HEK293T (cell line): ENCODE measurements at regions not wholly inside any gene's neighbourhood (a gene's known extent, or its start where the extent isn't known, plus 50 kb on each side); places are given as distances from the start of the nearest gene placed in this dataset.

Experiments used
- CTCF ChIA-PET: fragments of 350-600 bp; formaldehyde crosslinking; extraction: SDS; loops from one replicate; lab custom pipeline; 2021; ENCODE audit warnings: antibody characterized with exemption, inconsistent platforms; lab: Yijun Ruan, JAX
- POLR2A ChIA-PET: fragments of 350-600 bp; formaldehyde crosslinking; extraction: SDS; loops from one replicate; lab custom pipeline; 2020; ENCODE audit warnings: antibody characterized with exemption, inconsistent platforms; lab: Yijun Ruan, JAX
- DNase-seq: peaks from one replicate; pipeline ENCODE4 v3.0.0; 2012; ENCODE audit warnings: mixed read lengths; ENCODE audit errors: extremely low spot score
- ARNT ChIP-seq: fragments of 450-650 bp; IDR thresholded peaks from 2 replicates; pipeline ENCODE4 v1.6.1; 2017; ENCODE audit warnings: mild to moderate bottlenecking
- BHLHE40 ChIP-seq: fragments of 450-650 bp; IDR thresholded peaks from 2 replicates; pipeline ENCODE4 v1.6.1; 2016; ENCODE audit warnings: mild to moderate bottlenecking, moderate library complexity, borderline replicate concordance
- CTBP1 ChIP-seq: fragments of 450-650 bp; IDR thresholded peaks from 2 replicates; pipeline ENCODE4 v1.6.1; 2016; ENCODE audit warnings: borderline replicate concordance
- ELF4 ChIP-seq: fragments of 450-650 bp; IDR thresholded peaks from 2 replicates; pipeline ENCODE4 v1.6.1; 2017; ENCODE audit warnings: antibody characterized with exemption
- FOXA1 ChIP-seq: fragments of 450-650 bp; IDR thresholded peaks from 2 replicates; pipeline ENCODE4 v1.6.1; 2016; ENCODE audit warnings: mild to moderate bottlenecking
- FOXK2 ChIP-seq: fragments of 450-650 bp; IDR thresholded peaks from 2 replicates; pipeline ENCODE4 v1.6.1; 2016; ENCODE audit warnings: mild to moderate bottlenecking
- FOXM1 ChIP-seq: fragments of 450-650 bp; IDR thresholded peaks from 2 replicates; pipeline ENCODE4 v1.6.1; 2017; ENCODE audit warnings: mild to moderate bottlenecking, borderline replicate concordance
- HDGF ChIP-seq: fragments of 450-650 bp; IDR thresholded peaks from 2 replicates; pipeline ENCODE4 v1.6.1; 2017; ENCODE audit warnings: antibody characterized with exemption, borderline replicate concordance
- L3MBTL2 ChIP-seq: fragments of 450-650 bp; conservative IDR thresholded peaks from 2 replicates; pipeline ENCODE4 v1.6.1; 2016; ENCODE audit warnings: mild to moderate bottlenecking
- LEF1 ChIP-seq: fragments of 450-650 bp; IDR thresholded peaks from 2 replicates; pipeline ENCODE4 v1.6.1; 2017; ENCODE audit warnings: mild to moderate bottlenecking, borderline replicate concordance
- NFRKB ChIP-seq: fragments of 450-650 bp; IDR thresholded peaks from 2 replicates; pipeline ENCODE4 v1.6.1; 2016; ENCODE audit warnings: mild to moderate bottlenecking, moderate library complexity
- PKNOX1 ChIP-seq: fragments of 450-650 bp; IDR thresholded peaks from 2 replicates; pipeline ENCODE4 v1.6.1; 2016
- SP1 ChIP-seq: fragments of 450-650 bp; IDR thresholded peaks from 2 replicates; pipeline ENCODE4 v1.6.1; 2017
- SUZ12 ChIP-seq: fragments of 450-650 bp; IDR thresholded peaks from 2 replicates; pipeline ENCODE4 v1.6.1; 2016; ENCODE audit warnings: mild to moderate bottlenecking
- TARDBP ChIP-seq: fragments of 450-650 bp; IDR thresholded peaks from 2 replicates; pipeline ENCODE4 v1.6.1; 2016
- ZNF384 ChIP-seq: fragments of 450-650 bp; IDR thresholded peaks from 2 replicates; pipeline ENCODE4 v1.6.1; 2016

- no peak for TF ChIP-seq ELF4
- TF ChIP-seq BHLHE40, result no peak
- CTCF ChIA-PET, result no interaction called here
- POLR2A ChIA-PET, result no interaction called here
- no peak for DNase-seq
Observed at GRCh38 chr9:80028501-80028900, 456.7 kb downstream of the TLE4 start.

GRCh38 chr9:80025796-80026520, 454.2 kb downstream of the TLE4 start:
- ChIA-PET CTCF (no interaction called here), POLR2A (no interaction called here)
- no peak for TF ChIP-seq SP1
- TF ChIP-seq ZNF384, result no peak
- no peak for TF ChIP-seq FOXK2
- TF ChIP-seq FOXA1, result no peak
- TF ChIP-seq BHLHE40, result no peak
- no peak for TF ChIP-seq TARDBP
- no peak for TF ChIP-seq NFRKB
- no peak for TF ChIP-seq PKNOX1
- no peak for TF ChIP-seq LEF1
- no peak for TF ChIP-seq L3MBTL2
- no peak for TF ChIP-seq CTBP1
- no peak for TF ChIP-seq SUZ12
- TF ChIP-seq FOXM1, result no peak
- TF ChIP-seq HDGF, result no peak
- no peak for TF ChIP-seq ARNT
- no peak for TF ChIP-seq ELF4
- no peak for DNase-seq

- ChIA-PET CTCF (no interaction called here), POLR2A (no interaction called here)
- no peak for DNase-seq
- TF ChIP-seq SUZ12 (no peak), LEF1 (no peak), L3MBTL2 (no peak), CTBP1 (no peak), ELF4 (no peak), FOXA1 (no peak), BHLHE40 (no peak), FOXK2 (no peak), NFRKB (no peak), PKNOX1 (no peak), HDGF (no peak), ZNF384 (no peak), SP1 (no peak), TARDBP (no peak)
Observed at GRCh38 chr9:80025131-80025530, 453.4 kb downstream of the TLE4 start.

GRCh38 chr9:80020530-80020929, 448.8 kb downstream of the TLE4 start:
- no peak for DNase-seq
- CTCF ChIA-PET, result no interaction called here
- TF ChIP-seq NFRKB (no peak), PKNOX1 (no peak), FOXM1 (no peak), BHLHE40 (no peak), ZNF384 (no peak), SUZ12 (no peak)
- POLR2A ChIA-PET, result no interaction called here

- DNase-seq, result no peak
- ChIA-PET CTCF (no interaction called here), POLR2A (no interaction called here)
- no peak for TF ChIP-seq PKNOX1
- TF ChIP-seq BHLHE40, result no peak
- TF ChIP-seq FOXA1, result no peak
- TF ChIP-seq HDGF, result no peak
- no peak for TF ChIP-seq SUZ12
- TF ChIP-seq LEF1, result no peak
- TF ChIP-seq CTBP1, result no peak
- no peak for TF ChIP-seq ZNF384
Observed at GRCh38 chr9:80020056-80020455, 448.3 kb downstream of the TLE4 start.

- POLR2A ChIA-PET, result no interaction called here
- CTCF ChIA-PET, result no interaction called here
Observed at GRCh38 chr9:80013891-80014290, 442.1 kb downstream of the TLE4 start.

More at GRCh38 chr9:80013891-80014290, 442.1 kb downstream of the TLE4 start:
- no peak for DNase-seq
- TF ChIP-seq TARDBP (no peak), LEF1 (no peak), SP1 (no peak), BHLHE40 (no peak), FOXK2 (no peak), ZNF384 (no peak), CTBP1 (no peak), ELF4 (no peak), HDGF (no peak), SUZ12 (no peak), ARNT (no peak), PKNOX1 (no peak), FOXA1 (no peak)
